ENCODE measurements at regions not wholly inside any gene's neighbourhood (a gene's known extent, or its start where the extent isn't known, plus 50 kb on each side); places are given as distances from the start of the nearest gene placed in this dataset.

- TF ChIP-seq POLR2A (IDR thresholded peaks at IDR 0.05) (no peak), CTCF (IDR thresholded peaks at IDR 0.05) (no peak)
Observed at GRCh38 chr6:1070085-1070521, 241.8 kb upstream of the FOXQ1 start.

All from testis (tissue), 2 donors.